ENCODE measurements at regions not wholly inside any gene's neighbourhood (a gene's known extent, or its start where the extent isn't known, plus 50 kb on each side); places are given as distances from the start of the nearest gene placed in this dataset.
"Not testable (repeated sequence)": the region's sequence is repeated elsewhere in the genome, so short reads cannot be mapped to it uniquely, and the experiment has no call there.

GRCh38 chr21:9914135-9914534, 607.2 kb upstream of the TPTE start:
- not testable (repeated sequence) for TF ChIP-seq MAFK (IDR thresholded peaks at IDR 0.05; ENCODE audit: partially characterized antibody); JUNB (IDR thresholded peaks at IDR 0.05); REST (IDR thresholded peaks at IDR 0.05); KDM5A (IDR thresholded peaks at IDR 0.05); CTCF (IDR thresholded peaks at IDR 0.05); TP53 (CRISPR knock-in tag; IDR thresholded peaks at IDR 0.05); ELK1 (IDR thresholded peaks at IDR 0.05; ENCODE audit: low read depth, low read length); RFX5 (IDR thresholded peaks at IDR 0.05); BHLHE40 (IDR thresholded peaks at IDR 0.05; ENCODE audit: low read depth, low read length); HDAC2 (IDR thresholded peaks at IDR 0.05); POLR2A (IDR thresholded peaks at IDR 0.05; ENCODE audit: low read length); EP300 (IDR thresholded peaks at IDR 0.05); MAX (IDR thresholded peaks at IDR 0.05); PHF8 (IDR thresholded peaks at IDR 0.05; ENCODE audit: borderline replicate concordance, low read depth)
